GM18498 (cell line): ENCODE measurements at regions not wholly inside any gene's neighbourhood (a gene's known extent, or its start where the extent isn't known, plus 50 kb on each side); places are given as distances from the start of the nearest gene placed in this dataset.

Experiments
- ATAC-seq: cut with Tn5 transposase; IDR thresholded peaks from one replicate; pipeline ENCODE4 v1.9.1; 2021; ENCODE audit warnings: mild to moderate bottlenecking, moderate library complexity; ENCODE audit not compliant: unreplicated experiment

DNA sequence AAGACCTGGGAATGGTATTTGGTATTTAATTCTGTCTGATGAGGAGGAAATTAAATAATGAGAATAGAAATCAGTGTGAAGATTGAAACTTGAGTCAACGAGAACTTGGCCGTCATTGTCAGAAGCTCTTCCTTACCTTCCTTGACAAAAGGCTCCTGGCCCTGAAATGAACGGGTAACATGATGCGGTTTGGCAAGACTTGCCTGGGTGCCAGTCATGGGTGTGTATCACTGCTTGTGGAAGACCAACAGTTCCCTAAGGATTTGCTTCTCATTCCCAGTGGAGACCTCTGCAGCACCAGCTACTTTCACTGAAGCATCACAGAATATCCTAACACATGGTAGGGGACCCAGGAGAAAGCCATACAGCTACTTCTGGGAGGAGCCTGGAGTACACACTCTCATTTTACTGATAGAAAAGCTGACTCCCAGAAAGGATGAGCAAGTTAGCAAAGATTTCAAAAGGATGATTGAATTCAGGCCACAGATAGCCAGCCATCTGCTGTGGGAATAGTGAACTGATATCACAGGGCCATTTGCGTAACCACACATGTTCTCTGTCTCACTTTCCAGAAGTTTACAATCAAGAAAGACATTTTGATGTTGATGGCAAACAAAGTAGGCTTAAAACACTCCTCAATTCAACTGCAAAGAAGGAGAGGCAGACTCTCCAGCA lies 258.1 kb upstream of the SALL1 start:
- no peak for ATAC-seq

DNA sequence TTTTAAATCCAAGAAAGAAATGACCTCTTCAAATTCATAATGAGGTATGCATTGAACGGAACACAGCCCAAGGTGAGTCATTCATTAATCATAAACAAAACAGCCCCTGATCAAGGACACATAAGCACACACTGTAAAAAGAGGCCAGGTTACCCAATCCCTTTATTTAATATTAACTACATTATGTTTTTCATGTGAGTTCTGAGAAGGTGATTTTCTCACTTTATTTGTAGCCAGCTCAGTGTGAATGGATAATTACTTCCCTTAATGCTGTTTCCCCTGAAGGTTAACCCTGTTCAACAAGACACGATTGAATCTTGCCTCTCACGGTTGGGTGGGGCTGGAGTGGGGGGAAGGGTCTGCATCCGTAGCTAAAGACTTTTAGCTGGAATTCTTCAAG lies 257.3 kb upstream of the SALL1 start:
- no peak for ATAC-seq

DNA sequence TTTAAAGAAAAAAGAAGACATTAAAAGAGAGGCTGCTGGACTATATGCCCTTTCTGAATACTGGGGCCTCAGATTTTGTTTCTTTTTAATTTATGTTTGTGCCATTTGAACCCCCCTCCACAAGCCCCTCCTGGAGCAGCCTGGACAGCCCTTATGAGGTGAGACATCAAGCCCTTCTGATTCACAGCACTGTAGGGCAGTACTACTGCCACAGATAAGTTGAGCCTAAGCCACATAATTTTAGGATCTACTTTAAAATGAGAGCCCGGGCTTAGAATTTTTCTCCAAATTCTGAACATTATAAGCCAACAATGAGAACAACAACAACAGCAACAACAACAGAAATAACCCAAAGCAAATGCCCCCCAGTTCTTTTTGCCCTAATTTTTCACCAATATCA lies 256.9 kb upstream of the SALL1 start:
- ATAC-seq: no peak

DNA sequence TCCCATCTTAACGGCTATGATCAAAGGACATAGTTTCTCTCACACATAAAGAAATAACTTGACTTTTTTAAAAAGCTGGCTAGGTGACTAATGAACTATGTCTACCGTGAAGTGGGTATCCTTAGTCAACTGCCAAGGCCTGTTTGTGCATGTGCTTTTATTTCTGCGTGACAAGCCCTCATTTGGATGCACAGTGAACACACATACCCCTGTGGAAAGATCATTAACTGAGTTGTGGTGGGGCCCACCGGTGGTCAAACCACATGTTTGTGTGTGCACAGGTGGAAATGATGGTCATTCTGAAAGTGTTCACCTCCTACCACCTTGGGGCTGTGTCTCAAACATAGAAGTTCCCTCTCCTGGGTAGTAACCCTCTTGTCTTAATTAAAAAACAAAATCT lies 256.1 kb upstream of the SALL1 start:
- no peak for ATAC-seq

- ATAC-seq: no peak
These were observed 254.3 kb upstream of the SALL1 start for GRCh38 chr16:51405361-51405760.

DNA sequence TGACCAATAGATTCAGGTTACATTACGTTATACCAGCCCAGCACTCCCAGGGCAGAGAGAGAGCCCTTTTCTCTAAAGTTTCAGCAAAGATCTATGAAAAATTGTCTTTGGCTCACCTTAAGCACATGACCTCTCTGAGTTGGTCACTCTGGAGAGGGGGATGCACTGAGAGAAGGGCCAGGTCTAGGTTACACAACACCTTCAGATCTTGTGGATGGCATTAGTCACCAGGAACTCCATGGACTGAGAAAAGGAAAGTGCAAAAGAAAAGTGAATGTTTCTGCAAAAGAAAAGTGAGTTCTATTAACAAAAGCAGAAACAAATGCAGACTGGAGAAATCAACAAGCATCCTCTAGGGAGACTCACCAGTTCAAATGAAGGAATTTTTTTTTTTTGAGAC lies 253.3 kb upstream of the SALL1 start:
- no peak for ATAC-seq

GRCh38 chr16:51402785-51403184 lies 251.7 kb upstream of the SALL1 start:
- no peak for ATAC-seq

GRCh38 chr16:51402298-51402697 lies 251.2 kb upstream of the SALL1 start:
- no peak for ATAC-seq

- no peak for ATAC-seq
These were observed 250.6 kb upstream of the SALL1 start for GRCh38 chr16:51401673-51402072.

DNA sequence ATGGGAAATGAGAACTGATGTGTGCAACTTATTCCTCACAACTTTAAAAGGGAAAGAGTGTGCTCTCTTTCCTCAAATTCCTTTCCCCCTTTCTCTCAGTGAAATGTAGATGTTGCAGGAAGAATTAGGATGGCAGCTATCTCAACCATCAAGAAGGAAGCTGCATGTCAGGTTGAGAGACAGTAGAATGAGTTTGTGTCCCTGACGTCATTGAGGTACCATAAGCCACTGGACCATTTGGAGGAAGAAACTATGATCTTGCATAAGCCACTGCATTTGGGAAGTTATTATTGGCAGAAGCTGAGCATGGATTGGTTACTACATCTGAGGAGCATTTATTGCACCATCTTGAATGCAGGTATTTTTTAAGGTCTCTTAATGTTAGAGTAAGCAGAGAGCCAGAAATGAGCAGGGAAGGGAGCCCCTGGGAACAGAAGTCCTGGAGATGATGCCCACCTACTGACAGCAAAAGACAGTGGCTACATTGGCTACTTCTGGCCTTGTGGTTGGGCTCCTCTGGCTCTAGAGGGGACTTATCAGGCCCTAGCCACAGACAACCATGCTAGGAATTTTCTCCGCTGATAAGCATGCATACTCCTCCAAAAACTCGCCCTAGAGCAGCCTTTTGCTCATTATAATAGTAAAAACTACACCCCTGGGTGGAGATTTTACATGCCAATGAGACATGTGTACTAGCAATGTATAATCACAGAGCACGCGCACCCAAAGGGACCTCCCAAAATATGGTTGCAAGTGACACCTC lies 249.0 kb upstream of the SALL1 start:
- ATAC-seq: no peak

GRCh38 chr16:51394421-51394820 lies 243.4 kb upstream of the SALL1 start:
- ATAC-seq: no peak

DNA sequence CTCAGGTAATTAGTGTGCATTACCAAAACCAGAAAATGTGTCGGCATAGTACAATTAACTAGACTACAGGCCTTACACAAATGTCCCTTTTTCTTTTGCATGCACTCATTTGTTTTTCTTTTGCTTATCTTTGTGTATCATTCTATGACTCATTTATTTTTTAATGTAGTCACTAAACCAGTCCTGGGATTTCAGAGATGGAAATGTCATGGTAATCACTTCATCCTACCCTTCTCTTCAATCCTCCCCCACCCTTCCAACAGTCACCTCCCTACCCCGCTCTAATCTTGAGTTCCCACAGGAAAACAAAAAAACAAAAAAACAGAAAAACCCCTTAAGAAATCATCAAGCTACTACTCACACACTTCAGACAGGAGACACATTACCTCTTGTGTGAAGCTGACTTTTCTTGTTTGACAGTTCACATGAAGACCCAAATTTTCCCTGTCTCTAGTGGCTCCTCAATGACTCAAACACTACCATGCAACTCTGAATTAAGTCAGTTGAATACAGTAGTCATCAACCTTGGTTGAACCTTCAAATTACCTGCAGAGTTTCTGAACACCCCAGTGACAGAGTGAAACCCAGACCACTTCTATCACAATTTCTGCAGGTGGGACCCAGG lies 242.4 kb upstream of the SALL1 start:
- ATAC-seq: no peak

GRCh38 chr16:51392521-51393187 lies 241.6 kb upstream of the SALL1 start:
- no peak for ATAC-seq

GRCh38 chr16:51391798-51392511 lies 240.9 kb upstream of the SALL1 start:
- ATAC-seq: no peak

DNA sequence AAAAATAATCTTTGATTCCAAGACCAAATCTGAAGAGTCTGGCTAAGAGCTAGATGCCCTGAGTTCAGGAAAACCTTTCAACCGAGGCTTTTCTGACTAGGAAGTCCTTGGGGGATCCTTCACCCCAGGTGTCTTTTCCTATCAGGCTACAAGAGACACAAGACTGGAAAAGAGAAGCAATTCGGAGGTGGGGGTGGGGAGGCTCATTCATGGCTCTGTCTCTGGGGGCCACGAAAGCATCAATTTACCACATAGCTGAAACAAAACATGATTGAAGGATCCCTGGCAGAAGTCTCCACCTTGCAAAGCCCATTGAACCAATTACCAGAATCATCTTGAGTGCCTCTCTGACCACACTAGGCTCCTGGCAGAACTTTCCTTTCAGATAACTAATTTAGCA lies 239.8 kb upstream of the SALL1 start:
- no peak for ATAC-seq

DNA sequence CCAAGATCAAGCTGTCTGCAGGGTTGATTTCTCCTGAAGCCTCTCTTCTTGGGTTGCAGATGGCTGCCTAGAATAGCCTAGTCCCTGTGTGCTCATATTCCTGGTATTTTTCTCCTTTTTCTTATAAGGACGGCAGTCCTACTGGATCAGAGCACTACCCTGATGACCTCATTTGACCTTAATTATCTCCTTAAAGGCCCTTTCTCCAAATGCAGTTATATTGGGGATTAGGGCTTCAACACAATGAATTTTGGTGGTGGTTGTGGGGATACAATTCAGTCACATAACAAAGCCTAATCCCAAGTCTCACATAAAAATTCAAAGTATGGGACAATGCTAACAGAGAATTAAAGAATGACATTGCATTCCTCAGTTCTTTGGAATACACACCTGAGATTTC lies 238.8 kb upstream of the SALL1 start:
- ATAC-seq: no peak

GRCh38 chr16:51388516-51388951 lies 237.5 kb upstream of the SALL1 start:
- ATAC-seq: no peak

GRCh38 chr16:51383909-51384308 lies 232.8 kb upstream of the SALL1 start:
- no peak for ATAC-seq

DNA sequence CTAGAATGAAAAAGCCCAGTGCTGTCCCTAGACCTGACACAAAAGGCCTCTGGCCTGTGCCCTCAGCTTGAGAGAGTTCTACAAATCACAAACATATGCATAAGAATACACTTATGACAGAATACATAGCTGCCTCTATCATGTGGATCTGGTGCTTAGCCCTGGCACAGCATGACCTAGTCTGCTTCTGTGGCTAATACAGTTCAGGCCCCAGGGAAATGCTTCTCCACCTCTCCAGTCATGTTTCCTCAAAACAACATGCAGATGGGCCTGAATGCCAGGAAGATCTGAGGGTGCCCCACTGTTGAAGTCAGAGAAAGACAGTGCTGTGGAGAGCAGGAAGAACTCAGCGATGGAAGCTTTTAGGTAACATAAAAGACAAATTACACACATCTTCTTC lies 231.9 kb upstream of the SALL1 start:
- ATAC-seq: no peak

GRCh38 chr16:51382211-51382610 lies 231.1 kb upstream of the SALL1 start:
- no peak for ATAC-seq

DNA sequence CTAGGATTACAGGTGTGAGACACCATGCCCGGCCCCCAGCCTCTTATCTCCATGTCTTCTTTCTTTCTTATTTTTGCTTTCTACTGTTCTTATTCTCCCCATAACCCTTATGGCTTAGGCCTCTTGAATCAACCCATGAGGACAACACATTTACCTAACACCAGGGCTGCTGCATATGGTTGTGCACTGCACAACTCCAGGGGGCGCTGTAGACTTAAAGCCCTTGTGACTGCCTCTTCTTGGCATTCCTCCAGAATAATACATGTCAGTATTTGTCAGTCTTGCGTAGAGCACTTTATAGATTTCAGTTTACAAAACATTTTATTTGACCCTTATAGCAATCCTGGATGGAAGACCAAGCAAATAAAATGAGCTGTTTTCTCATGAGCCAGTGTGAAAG lies 225.0 kb upstream of the SALL1 start:
- no peak for ATAC-seq
